ENCODE measurements at regions not wholly inside any gene's neighbourhood (a gene's known extent, or its start where the extent isn't known, plus 50 kb on each side); places are given as distances from the start of the nearest gene placed in this dataset.

GRCh38 chr22:46079861-46080821, 70.2 kb upstream of the PPARA start:
- WGBS (ENCODE audit: extremely low coverage, insufficient coverage, insufficient read length), result no CpG with 5 or more reads among the region's 57 CpGs
- Histone ChIP-seq H3K18ac (ENCODE audit: low read length) (no peak overlapping the region), H2AK5ac (ENCODE audit: low read length) (no peak overlapping the region), H2AFZ (ENCODE audit: insufficient read depth, low read length, poor library complexity) (no peak overlapping the region), H4K12ac (ENCODE audit: low read depth, low read length) (no peak overlapping the region), H3K27ac (ENCODE audit: low read depth, low read length) (no peak overlapping the region), H3K4me3 (ENCODE audit: low read depth, low read length) (no peak overlapping the region), H2BK120ac (ENCODE audit: insufficient read depth, low read length, poor library complexity) (no peak overlapping the region), H3K14ac (ENCODE audit: low read length) (no peak overlapping the region), H3K79me2 (ENCODE audit: control insufficient read depth, insufficient read depth, low read length, poor library complexity) (no peaks in the 10 kb centered on the region), H3K9me3 (ENCODE audit: insufficient read depth, low read depth, low read length) (peaks cover 1% of the 10 kb centered on the region), H3K79me1 (ENCODE audit: low read length) (no peaks in the 10 kb centered on the region), H3K9ac (ENCODE audit: low read length) (no peak overlapping the region), H3K4ac (ENCODE audit: low read depth, low read length) (no peak overlapping the region), H3K4me1 (ENCODE audit: control insufficient read depth in 1 of 2, insufficient read depth in 2 of 2, low read length in 2 of 2) (no peaks in the 10 kb centered on the region), H3K27me3 (ENCODE audit: insufficient read depth, low read length) (no peaks in the 10 kb centered on the region), H3K23ac (ENCODE audit: low read length) (no peak overlapping the region), H3K4me2 (ENCODE audit: low read length) (no peak overlapping the region), H2BK5ac (ENCODE audit: low read depth, low read length, poor library complexity) (no peak overlapping the region), H3K36me3 (ENCODE audit: control insufficient read depth in 1 of 2, insufficient read depth in 2 of 2, low read length in 2 of 2) (no peaks in the 10 kb centered on the region), H4K8ac (ENCODE audit: low read depth, low read length) (no peak overlapping the region), H2BK12ac (ENCODE audit: low read length) (no peak overlapping the region), H4K91ac (ENCODE audit: low read depth, low read length) (no peak overlapping the region)
- DNase-seq, result no peak

GRCh38 chr22:46081036-46081830, 69.1 kb upstream of the PPARA start:
- Histone ChIP-seq H3K9ac (ENCODE audit: low read length) (no peak overlapping the region), H4K12ac (ENCODE audit: low read depth, low read length) (no peak overlapping the region), H3K9me3 (ENCODE audit: insufficient read depth, low read depth, low read length) (peaks cover 1% of the 10 kb centered on the region), H4K8ac (ENCODE audit: low read depth, low read length) (no peak overlapping the region), H2AK5ac (ENCODE audit: low read length) (no peak overlapping the region), H3K23ac (ENCODE audit: low read length) (no peak overlapping the region), H3K14ac (ENCODE audit: low read length) (no peak overlapping the region), H3K79me2 (ENCODE audit: control insufficient read depth, insufficient read depth, low read length, poor library complexity) (no peaks in the 10 kb centered on the region), H4K91ac (ENCODE audit: low read depth, low read length) (no peak overlapping the region), H2BK120ac (ENCODE audit: insufficient read depth, low read length, poor library complexity) (no peak overlapping the region), H3K27me3 (ENCODE audit: insufficient read depth, low read length) (no peaks in the 10 kb centered on the region), H3K4ac (ENCODE audit: low read depth, low read length) (no peak overlapping the region), H3K18ac (ENCODE audit: low read length) (no peak overlapping the region), H3K36me3 (ENCODE audit: control insufficient read depth in 1 of 2, insufficient read depth in 2 of 2, low read length in 2 of 2) (no peaks in the 10 kb centered on the region), H3K4me2 (ENCODE audit: low read length) (no peak overlapping the region), H3K27ac (ENCODE audit: low read depth, low read length) (no peak overlapping the region), H2AFZ (ENCODE audit: insufficient read depth, low read length, poor library complexity) (no peak overlapping the region), H3K4me1 (ENCODE audit: control insufficient read depth in 1 of 2, insufficient read depth in 2 of 2, low read length in 2 of 2) (peaks cover 1 to 3% of the 10 kb centered on the region in 2 experiments), H2BK5ac (ENCODE audit: low read depth, low read length, poor library complexity) (no peak overlapping the region), H2BK12ac (ENCODE audit: low read length) (no peak overlapping the region), H3K4me3 (ENCODE audit: low read depth, low read length) (no peak overlapping the region), H3K79me1 (ENCODE audit: low read length) (no peaks in the 10 kb centered on the region)
- DNase-seq, result no peak
- no CpG with 5 or more reads among the region's 25 CpGs for WGBS (ENCODE audit: extremely low coverage, insufficient coverage, insufficient read length)

- Histone ChIP-seq H3K9me3 (ENCODE audit: insufficient read depth, low read depth, low read length) (peaks cover 1% of the 10 kb centered on the region), H2BK5ac (ENCODE audit: low read depth, low read length, poor library complexity) (no peak overlapping the region), H3K18ac (ENCODE audit: low read length) (no peak overlapping the region), H3K4me1 (ENCODE audit: control insufficient read depth in 1 of 2, insufficient read depth in 2 of 2, low read length in 2 of 2) (peaks cover 3% of the 10 kb centered on the region in 2 experiments), H3K36me3 (ENCODE audit: control insufficient read depth in 1 of 2, insufficient read depth in 2 of 2, low read length in 2 of 2) (no peaks in the 10 kb centered on the region), H3K14ac (ENCODE audit: low read length) (no peak overlapping the region), H3K4me3 (ENCODE audit: low read depth, low read length) (no peak overlapping the region), H2AFZ (ENCODE audit: insufficient read depth, low read length, poor library complexity) (no peak overlapping the region), H3K79me1 (ENCODE audit: low read length) (no peaks in the 10 kb centered on the region), H4K12ac (ENCODE audit: low read depth, low read length) (no peak overlapping the region), H2BK120ac (ENCODE audit: insufficient read depth, low read length, poor library complexity) (no peak overlapping the region), H3K9ac (ENCODE audit: low read length) (no peak overlapping the region), H4K8ac (ENCODE audit: low read depth, low read length) (no peak overlapping the region), H3K4ac (ENCODE audit: low read depth, low read length) (no peak overlapping the region), H2BK12ac (ENCODE audit: low read length) (no peak overlapping the region), H3K27ac (ENCODE audit: low read depth, low read length) (no peak overlapping the region), H2AK5ac (ENCODE audit: low read length) (no peak overlapping the region), H3K4me2 (ENCODE audit: low read length) (no peak overlapping the region), H3K27me3 (ENCODE audit: insufficient read depth, low read length) (no peaks in the 10 kb centered on the region), H3K23ac (ENCODE audit: low read length) (no peak overlapping the region), H3K79me2 (ENCODE audit: control insufficient read depth, insufficient read depth, low read length, poor library complexity) (no peaks in the 10 kb centered on the region), H4K91ac (ENCODE audit: low read depth, low read length) (no peak overlapping the region)
- no peak for DNase-seq
- no CpG with 5 or more reads among the region's 18 CpGs for WGBS (ENCODE audit: extremely low coverage, insufficient coverage, insufficient read length)
These were observed 68.5 kb upstream of the PPARA start for GRCh38 chr22:46081831-46082210.

GRCh38 chr22:46082633-46083032, 67.7 kb upstream of the PPARA start:
- Histone ChIP-seq H3K27me3 (ENCODE audit: insufficient read depth, low read length) (no peaks in the 10 kb centered on the region), H2AFZ (ENCODE audit: insufficient read depth, low read length, poor library complexity) (no peak overlapping the region)
- WGBS (ENCODE audit: extremely low coverage, insufficient coverage, insufficient read length), result no CpG with 5 or more reads among the region's 8 CpGs

More at GRCh38 chr22:46082633-46083032, 67.7 kb upstream of the PPARA start:
- H3K27ac ChIP-seq (ENCODE audit: low read depth, low read length), result no peak overlapping the region
- no peak overlapping the region for H4K12ac ChIP-seq (ENCODE audit: low read depth, low read length)
- H3K14ac ChIP-seq (ENCODE audit: low read length), result no peak overlapping the region
- DNase-seq, result no peak
- no peak overlapping the region for H3K23ac ChIP-seq (ENCODE audit: low read length)
- H3K4me1 ChIP-seq (ENCODE audit: control insufficient read depth in 1 of 2, insufficient read depth in 2 of 2, low read length in 2 of 2), result peaks cover 3 to 6% of the 10 kb centered on the region in 2 experiments
- H2BK120ac ChIP-seq (ENCODE audit: insufficient read depth, low read length, poor library complexity), result no peak overlapping the region
- no peak overlapping the region for H2AK5ac ChIP-seq (ENCODE audit: low read length)
- H4K8ac ChIP-seq (ENCODE audit: low read depth, low read length), result no peak overlapping the region
- no peak overlapping the region for H3K4me2 ChIP-seq (ENCODE audit: low read length)
- H3K18ac ChIP-seq (ENCODE audit: low read length), result no peak overlapping the region
- H3K9me3 ChIP-seq (ENCODE audit: insufficient read depth, low read depth, low read length), result peaks cover 8% of the 10 kb centered on the region
- H3K79me1 ChIP-seq (ENCODE audit: low read length), result no peaks in the 10 kb centered on the region
- H3K36me3 ChIP-seq (ENCODE audit: control insufficient read depth in 1 of 2, insufficient read depth in 2 of 2, low read length in 2 of 2), result no peaks in the 10 kb centered on the region
- no peaks in the 10 kb centered on the region for H3K79me2 ChIP-seq (ENCODE audit: control insufficient read depth, insufficient read depth, low read length, poor library complexity)
- H3K4me3 ChIP-seq (ENCODE audit: low read depth, low read length), result no peak overlapping the region
- H3K4ac ChIP-seq (ENCODE audit: low read depth, low read length), result no peak overlapping the region
- H2BK5ac ChIP-seq (ENCODE audit: low read depth, low read length, poor library complexity), result no peak overlapping the region
- no peak overlapping the region for H2BK12ac ChIP-seq (ENCODE audit: low read length)
- no peak overlapping the region for H3K9ac ChIP-seq (ENCODE audit: low read length)
- no peak overlapping the region for H4K91ac ChIP-seq (ENCODE audit: low read depth, low read length)

All from trophoblast cell (in vitro differentiated cells and primary cell).